Endodermal cell (in vitro differentiated cells): ENCODE measurements at regions not wholly inside any gene's neighbourhood (a gene's known extent, or its start where the extent isn't known, plus 50 kb on each side); places are given as distances from the start of the nearest gene placed in this dataset.

Experiments used
- DNase-seq: peaks from one replicate; pipeline ENCODE4 v3.0.0-alpha.2; 2017
- H3K27ac ChIP-seq: 2 replicates; pipeline ENCODE4 v1.5.1; 2013; ENCODE audit warnings: mild to moderate bottlenecking, low read depth, low read length, moderate library complexity
- H3K27me3 ChIP-seq: 2 replicates; pipeline ENCODE4 v1.6.1; 2013; ENCODE audit warnings: mild to moderate bottlenecking, low read length, moderate library complexity; ENCODE audit not compliant: insufficient read depth, control insufficient read depth, poor library complexity, severe bottlenecking
- H3K36me3 ChIP-seq: 2 replicates; pipeline ENCODE4 v1.7.0; 2013; ENCODE audit warnings: mild to moderate bottlenecking, low read length, moderate library complexity; ENCODE audit not compliant: control insufficient read depth, insufficient read depth
- H3K4me1 ChIP-seq: one replicate; pipeline ENCODE4 v1.7.0; 2013; ENCODE audit warnings: low read length; ENCODE audit not compliant: control insufficient read depth, insufficient read depth
- H3K4me3 ChIP-seq: 2 replicates; pipeline ENCODE4 v1.5.1; 2013; ENCODE audit warnings: mild to moderate bottlenecking, low read length, moderate library complexity
- H3K9ac ChIP-seq: 2 replicates; pipeline ENCODE4 v1.6.1; 2013; ENCODE audit warnings: mild to moderate bottlenecking, low read length, moderate library complexity; ENCODE audit not compliant: poor library complexity, severe bottlenecking; ENCODE audit errors: extremely low read depth
- H3K9me3 ChIP-seq: 2 replicates; pipeline ENCODE4 v1.6.1; 2013; ENCODE audit warnings: mild to moderate bottlenecking, low read length, moderate library complexity; ENCODE audit not compliant: control insufficient read depth
- H3K27ac Mint-ChIP-seq: 2 replicates; pipeline ENCODE4 v1.8.0; 2020; ENCODE audit warnings: mixed read lengths
- H3K27me3 Mint-ChIP-seq: 2 replicates; pipeline ENCODE4 v1.8.0; 2021; ENCODE audit warnings: mild to moderate bottlenecking, mixed read lengths; ENCODE audit not compliant: insufficient read depth
- H3K36me3 Mint-ChIP-seq: 2 replicates; pipeline ENCODE4 v1.8.0; 2020; ENCODE audit warnings: low read depth, mixed read lengths
- H3K4me1 Mint-ChIP-seq: 2 replicates; pipeline ENCODE4 v1.8.0; 2020; ENCODE audit warnings: mixed read lengths
- H3K4me3 Mint-ChIP-seq: 2 replicates; pipeline ENCODE4 v1.8.0; 2020; ENCODE audit warnings: mild to moderate bottlenecking, moderate library complexity, mixed read lengths
- H3K9me3 Mint-ChIP-seq: 2 replicates; pipeline ENCODE4 v1.8.0; 2020; ENCODE audit warnings: mild to moderate bottlenecking, mixed read lengths
- WGBS, 2 experiments: methylation state at CpG; one replicate each; pipeline versions ENCODE4 v1.1.5 to v1.1.7; 2013; ENCODE audit warnings: missing lambda C conversion rate in 2 of 2, mixed read lengths in 1 of 2; ENCODE audit not compliant: insufficient coverage in 1 of 2, insufficient read length in 1 of 2; 5-methylcytosine and 5-hydroxymethylcytosine counted together
- TF ChIP-seq, protein P1 (sequence below): fragments of 200-600 bp; sonication (generic); conservative IDR thresholded peaks from 2 replicates; pipeline ENCODE4 v1.5.0; 2021; ENCODE audit warnings: antibody characterized with exemption, mild to moderate bottlenecking

DNA sequence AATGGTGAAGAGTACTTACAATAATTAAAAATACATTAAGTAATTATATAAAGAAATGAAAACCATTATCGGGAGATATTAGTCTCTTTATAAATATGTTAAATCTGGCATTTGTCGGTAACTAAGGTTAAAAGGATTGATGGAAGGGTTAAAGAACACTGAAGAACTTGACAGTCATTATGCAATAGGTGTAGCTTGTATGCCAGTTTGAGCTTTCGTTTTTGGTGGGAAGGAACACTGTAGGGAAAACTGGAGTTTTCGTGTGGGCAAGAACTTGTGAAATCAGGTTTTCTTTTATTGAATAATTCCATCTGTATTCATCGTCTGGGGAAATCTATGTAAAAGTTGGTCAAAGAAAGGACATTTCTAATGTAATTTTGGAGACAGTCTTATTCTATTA lies 142.3 kb downstream of the DMRTA1 start:
- H3K9me3 Mint-ChIP-seq: no peaks in the 10 kb centered on the region
- WGBS, 2 experiments: 95 to 100% methylated on average over 2 to 5 of the region's 5 CpGs
- H3K4me3 Mint-ChIP-seq: no peak overlapping the region
- no peaks in the 10 kb centered on the region for H3K27me3 Mint-ChIP-seq
- peaks cover 12% of the 10 kb centered on the region for H3K4me1 Mint-ChIP-seq
- H3K9me3 ChIP-seq: no peaks in the 10 kb centered on the region
- H3K36me3 Mint-ChIP-seq: no peaks in the 10 kb centered on the region
- H3K9ac ChIP-seq: no peak overlapping the region
- H3K4me3 ChIP-seq: no peak overlapping the region
- DNase-seq: no peak
- H3K27me3 ChIP-seq: no peaks in the 10 kb centered on the region
- TF ChIP-seq, protein P1, sequence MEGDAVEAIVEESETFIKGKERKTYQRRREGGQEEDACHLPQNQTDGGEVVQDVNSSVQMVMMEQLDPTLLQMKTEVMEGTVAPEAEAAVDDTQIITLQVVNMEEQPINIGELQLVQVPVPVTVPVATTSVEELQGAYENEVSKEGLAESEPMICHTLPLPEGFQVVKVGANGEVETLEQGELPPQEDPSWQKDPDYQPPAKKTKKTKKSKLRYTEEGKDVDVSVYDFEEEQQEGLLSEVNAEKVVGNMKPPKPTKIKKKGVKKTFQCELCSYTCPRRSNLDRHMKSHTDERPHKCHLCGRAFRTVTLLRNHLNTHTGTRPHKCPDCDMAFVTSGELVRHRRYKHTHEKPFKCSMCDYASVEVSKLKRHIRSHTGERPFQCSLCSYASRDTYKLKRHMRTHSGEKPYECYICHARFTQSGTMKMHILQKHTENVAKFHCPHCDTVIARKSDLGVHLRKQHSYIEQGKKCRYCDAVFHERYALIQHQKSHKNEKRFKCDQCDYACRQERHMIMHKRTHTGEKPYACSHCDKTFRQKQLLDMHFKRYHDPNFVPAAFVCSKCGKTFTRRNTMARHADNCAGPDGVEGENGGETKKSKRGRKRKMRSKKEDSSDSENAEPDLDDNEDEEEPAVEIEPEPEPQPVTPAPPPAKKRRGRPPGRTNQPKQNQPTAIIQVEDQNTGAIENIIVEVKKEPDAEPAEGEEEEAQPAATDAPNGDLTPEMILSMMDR: no peak
- H3K36me3 ChIP-seq: no peaks in the 10 kb centered on the region
- peaks cover 8% of the 10 kb centered on the region for H3K4me1 ChIP-seq
- H3K27ac ChIP-seq: no peak overlapping the region
- H3K27ac Mint-ChIP-seq: no peak overlapping the region

DNA sequence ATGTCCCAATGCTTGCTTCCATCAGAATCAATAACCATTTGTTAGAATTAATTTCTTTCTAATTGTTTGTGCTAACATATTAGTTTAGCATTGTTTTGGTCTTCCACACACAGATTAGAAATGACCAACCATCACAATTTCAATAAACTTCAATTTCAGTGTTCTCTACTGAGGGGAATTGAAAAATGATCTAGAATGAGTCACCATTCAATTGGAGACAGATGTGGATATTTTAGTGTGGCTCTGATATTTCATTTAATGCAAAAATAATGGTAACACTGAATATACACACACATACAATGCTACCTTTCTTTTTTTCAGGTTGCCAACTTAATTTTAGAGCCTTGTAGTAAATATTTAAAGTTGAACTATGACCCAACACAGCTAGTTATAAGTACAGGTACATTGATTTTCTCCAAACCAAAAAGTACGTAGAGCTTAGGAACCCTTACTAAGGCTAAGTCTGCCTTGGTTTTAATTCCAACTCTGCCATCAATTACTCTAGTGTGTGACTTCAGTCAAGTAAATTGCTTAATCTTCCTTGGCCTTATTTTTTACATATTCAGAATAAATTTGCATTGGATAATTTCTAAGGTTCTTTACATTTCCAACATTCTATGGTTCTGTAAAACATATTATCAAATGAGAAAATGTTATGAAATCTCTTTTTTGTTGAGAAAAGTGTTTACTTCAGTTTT lies 143.9 kb downstream of the DMRTA1 start:
- Histone ChIP-seq H3K9me3 (no peaks in the 10 kb centered on the region), H3K27me3 (no peaks in the 10 kb centered on the region), H3K9ac (no peak overlapping the region), H3K36me3 (no peaks in the 10 kb centered on the region), H3K4me3 (no peak overlapping the region), H3K4me1 (peaks cover 8% of the 10 kb centered on the region), H3K27ac (no peak overlapping the region)
- H3K9me3 Mint-ChIP-seq: no peaks in the 10 kb centered on the region
- peaks cover 12% of the 10 kb centered on the region for H3K4me1 Mint-ChIP-seq
- H3K36me3 Mint-ChIP-seq: no peaks in the 10 kb centered on the region
- H3K4me3 Mint-ChIP-seq: no peak overlapping the region
- no peaks in the 10 kb centered on the region for H3K27me3 Mint-ChIP-seq
- no peak for DNase-seq
- TF ChIP-seq, protein P1: no peak
- no peak overlapping the region for H3K27ac Mint-ChIP-seq
- 89 to 94% methylated on average over 1 of the region's 1 CpG for WGBS, 2 experiments

DNA sequence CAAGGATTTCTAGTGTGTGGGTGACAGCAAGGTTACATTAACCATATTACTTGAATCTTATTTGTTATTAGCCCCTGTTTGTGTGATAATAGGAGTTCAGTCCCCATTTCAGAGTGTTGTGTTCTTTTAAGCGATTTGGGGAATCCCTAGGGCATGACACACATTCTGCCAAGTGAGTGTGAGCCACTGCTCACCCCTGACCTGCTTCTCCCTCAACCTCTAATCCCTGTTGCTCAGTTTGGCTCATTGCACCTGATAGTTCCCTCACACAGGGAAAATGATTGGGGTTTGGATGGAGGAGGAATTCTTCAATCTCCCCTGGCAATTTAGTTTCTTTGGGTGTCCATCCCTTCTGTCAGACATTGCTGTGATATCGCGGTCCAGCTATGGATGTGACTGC lies 149.2 kb downstream of the DMRTA1 start:
- Histone ChIP-seq H3K4me1 (peaks cover 20% of the 10 kb centered on the region), H3K27me3 (no peaks in the 10 kb centered on the region), H3K9me3 (no peaks in the 10 kb centered on the region), H3K27ac (no peak overlapping the region), H3K4me3 (no peak overlapping the region), H3K9ac (no peak overlapping the region), H3K36me3 (no peaks in the 10 kb centered on the region)
- no peaks in the 10 kb centered on the region for H3K9me3 Mint-ChIP-seq
- H3K4me3 Mint-ChIP-seq: no peak overlapping the region
- 93 to 94% methylated on average over 2 to 3 of the region's 3 CpGs for WGBS, 2 experiments
- DNase-seq: no peak
- H3K36me3 Mint-ChIP-seq: no peaks in the 10 kb centered on the region
- no peaks in the 10 kb centered on the region for H3K27me3 Mint-ChIP-seq
- TF ChIP-seq, protein P1: no peak
- H3K4me1 Mint-ChIP-seq: peaks cover 41% of the 10 kb centered on the region
- H3K27ac Mint-ChIP-seq: no peak overlapping the region
